ENCODE measurements at regions not wholly inside any gene's neighbourhood (a gene's known extent, or its start where the extent isn't known, plus 50 kb on each side); places are given as distances from the start of the nearest gene placed in this dataset.

- no peaks in the 10 kb centered on the region for H3K9me3 ChIP-seq (ENCODE audit: control insufficient read depth, low read depth, low read length)
- DNase-seq (ENCODE audit: low read depth, low spot score) (no peak), FAIRE-seq (no peak)
- H3K9me1 ChIP-seq (ENCODE audit: control insufficient read depth, extremely low read depth, insufficient read depth, low read length), result no peaks in the 10 kb centered on the region
- H3K27ac ChIP-seq (ENCODE audit: control insufficient read depth, insufficient read depth, low read length), result no peak overlapping the region
- H3K4me1 ChIP-seq (ENCODE audit: control insufficient read depth, extremely low read depth, insufficient read depth, low read length), result no peaks in the 10 kb centered on the region
- dilution Hi-C loops (cut with MboI; ENCODE audit: extremely low pct_ligation_motif_present, low sequenced_read_pairs), result no loop called here
- H3K79me2 ChIP-seq (ENCODE audit: control insufficient read depth, insufficient read depth, low read length), result no peaks in the 10 kb centered on the region
- no peak overlapping the region for H3K4me2 ChIP-seq (ENCODE audit: control insufficient read depth, extremely low read depth, insufficient read depth, low read depth, low read length)
- H3K27me3 ChIP-seq (ENCODE audit: control insufficient read depth, extremely low read depth, insufficient read depth, low read length), result no peaks in the 10 kb centered on the region
- no peak overlapping the region for H2AFZ ChIP-seq (ENCODE audit: control insufficient read depth, low read length)
- H3K4me3 ChIP-seq (ENCODE audit: control insufficient read depth in 2 of 3, extremely low read depth in 1 of 3, insufficient read depth in 2 of 3, low read depth in 1 of 3, low read length in 3 of 3), result no peak overlapping the region
- no peak overlapping the region for H3K9ac ChIP-seq (ENCODE audit: control insufficient read depth, extremely low read depth, insufficient read depth, low read length)
- no peaks in the 10 kb centered on the region for H4K20me1 ChIP-seq (ENCODE audit: control insufficient read depth, extremely low read depth, insufficient read depth, low read length)
- no peaks in the 10 kb centered on the region for H3K36me3 ChIP-seq (ENCODE audit: control insufficient read depth in 2 of 2, extremely low read depth in 1 of 2, insufficient read depth in 2 of 2, low read length in 2 of 2)
- no peak for TF ChIP-seq EZH2 (IDR thresholded peaks at IDR 0.05; ENCODE audit: low read length)
- TF ChIP-seq, protein P1, sequence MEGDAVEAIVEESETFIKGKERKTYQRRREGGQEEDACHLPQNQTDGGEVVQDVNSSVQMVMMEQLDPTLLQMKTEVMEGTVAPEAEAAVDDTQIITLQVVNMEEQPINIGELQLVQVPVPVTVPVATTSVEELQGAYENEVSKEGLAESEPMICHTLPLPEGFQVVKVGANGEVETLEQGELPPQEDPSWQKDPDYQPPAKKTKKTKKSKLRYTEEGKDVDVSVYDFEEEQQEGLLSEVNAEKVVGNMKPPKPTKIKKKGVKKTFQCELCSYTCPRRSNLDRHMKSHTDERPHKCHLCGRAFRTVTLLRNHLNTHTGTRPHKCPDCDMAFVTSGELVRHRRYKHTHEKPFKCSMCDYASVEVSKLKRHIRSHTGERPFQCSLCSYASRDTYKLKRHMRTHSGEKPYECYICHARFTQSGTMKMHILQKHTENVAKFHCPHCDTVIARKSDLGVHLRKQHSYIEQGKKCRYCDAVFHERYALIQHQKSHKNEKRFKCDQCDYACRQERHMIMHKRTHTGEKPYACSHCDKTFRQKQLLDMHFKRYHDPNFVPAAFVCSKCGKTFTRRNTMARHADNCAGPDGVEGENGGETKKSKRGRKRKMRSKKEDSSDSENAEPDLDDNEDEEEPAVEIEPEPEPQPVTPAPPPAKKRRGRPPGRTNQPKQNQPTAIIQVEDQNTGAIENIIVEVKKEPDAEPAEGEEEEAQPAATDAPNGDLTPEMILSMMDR (optimal IDR thresholded peaks at IDR 0.05 in 1 of 3, IDR thresholded peaks at IDR 0.05 in 1 of 3, conservative IDR thresholded peaks at IDR 0.05 in 1 of 3; ENCODE audit: extremely low read depth in 1 of 3, insufficient read depth in 2 of 3, low read length in 3 of 3), result no peak
These were observed 83.0 kb upstream of the WAC start for GRCh38 chr10:28449926-28450325.

- FAIRE-seq, result no peak
- dilution Hi-C loops (cut with MboI; ENCODE audit: extremely low pct_ligation_motif_present, low sequenced_read_pairs), result no loop called here
These were observed 79.0 kb upstream of the WAC start for GRCh38 chr10:28453926-28454325.

More at GRCh38 chr10:28453926-28454325, 79.0 kb upstream of the WAC start:
- H3K9ac ChIP-seq (ENCODE audit: control insufficient read depth, extremely low read depth, insufficient read depth, low read length), result no peak overlapping the region
- no peak overlapping the region for H3K4me2 ChIP-seq (ENCODE audit: control insufficient read depth, extremely low read depth, insufficient read depth, low read depth, low read length)
- TF ChIP-seq, protein P1 (optimal IDR thresholded peaks at IDR 0.05 in 1 of 3, IDR thresholded peaks at IDR 0.05 in 1 of 3, conservative IDR thresholded peaks at IDR 0.05 in 1 of 3; ENCODE audit: extremely low read depth in 1 of 3, insufficient read depth in 2 of 3, low read length in 3 of 3), result no peak
- no peak for TF ChIP-seq EZH2 (IDR thresholded peaks at IDR 0.05; ENCODE audit: low read length)
- no peak overlapping the region for H3K27ac ChIP-seq (ENCODE audit: control insufficient read depth, insufficient read depth, low read length)
- no peaks in the 10 kb centered on the region for H3K79me2 ChIP-seq (ENCODE audit: control insufficient read depth, insufficient read depth, low read length)
- H3K4me3 ChIP-seq (ENCODE audit: control insufficient read depth in 2 of 3, extremely low read depth in 1 of 3, insufficient read depth in 2 of 3, low read depth in 1 of 3, low read length in 3 of 3), result no peak overlapping the region
- no peaks in the 10 kb centered on the region for H3K9me1 ChIP-seq (ENCODE audit: control insufficient read depth, extremely low read depth, insufficient read depth, low read length)
- no peak for DNase-seq (ENCODE audit: low read depth, low spot score)
- no peaks in the 10 kb centered on the region for H3K36me3 ChIP-seq (ENCODE audit: control insufficient read depth in 2 of 2, extremely low read depth in 1 of 2, insufficient read depth in 2 of 2, low read length in 2 of 2)
- H3K4me1 ChIP-seq (ENCODE audit: control insufficient read depth, extremely low read depth, insufficient read depth, low read length), result no peaks in the 10 kb centered on the region
- no peaks in the 10 kb centered on the region for H3K9me3 ChIP-seq (ENCODE audit: control insufficient read depth, low read depth, low read length)
- H3K27me3 ChIP-seq (ENCODE audit: control insufficient read depth, extremely low read depth, insufficient read depth, low read length), result no peaks in the 10 kb centered on the region
- no peaks in the 10 kb centered on the region for H4K20me1 ChIP-seq (ENCODE audit: control insufficient read depth, extremely low read depth, insufficient read depth, low read length)
- no peak overlapping the region for H2AFZ ChIP-seq (ENCODE audit: control insufficient read depth, low read length)

Measured in keratinocyte (primary cell).